ENCODE measurements at regions not wholly inside any gene's neighbourhood (a gene's known extent, or its start where the extent isn't known, plus 50 kb on each side); places are given as distances from the start of the nearest gene placed in this dataset.

DNA sequence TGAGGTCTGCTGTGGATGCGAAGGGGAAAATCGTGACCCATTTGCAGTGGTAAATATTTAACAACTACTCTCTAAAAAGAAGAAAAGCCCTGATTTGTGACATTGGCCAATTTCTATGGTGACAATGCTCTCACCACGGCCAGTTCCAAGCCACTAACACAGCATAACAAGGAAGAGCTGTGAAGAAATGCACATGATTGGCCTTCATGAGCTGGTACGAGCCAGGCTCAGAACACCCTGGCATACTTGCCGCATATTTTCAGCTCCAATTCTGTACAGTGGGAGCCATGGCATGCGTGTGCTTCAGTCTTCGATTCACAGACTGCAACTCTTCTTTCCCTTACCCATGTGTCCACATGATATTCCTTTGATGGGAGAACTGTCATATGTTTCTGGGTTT lies 363.9 kb upstream of the CDH5 start:
- H3K4me3 Mint-ChIP-seq, result no peak overlapping the region
- no peaks in the 10 kb centered on the region for H3K36me3 Mint-ChIP-seq
- H3K27ac Mint-ChIP-seq, result no peak overlapping the region
- TF ChIP-seq, protein P1, sequence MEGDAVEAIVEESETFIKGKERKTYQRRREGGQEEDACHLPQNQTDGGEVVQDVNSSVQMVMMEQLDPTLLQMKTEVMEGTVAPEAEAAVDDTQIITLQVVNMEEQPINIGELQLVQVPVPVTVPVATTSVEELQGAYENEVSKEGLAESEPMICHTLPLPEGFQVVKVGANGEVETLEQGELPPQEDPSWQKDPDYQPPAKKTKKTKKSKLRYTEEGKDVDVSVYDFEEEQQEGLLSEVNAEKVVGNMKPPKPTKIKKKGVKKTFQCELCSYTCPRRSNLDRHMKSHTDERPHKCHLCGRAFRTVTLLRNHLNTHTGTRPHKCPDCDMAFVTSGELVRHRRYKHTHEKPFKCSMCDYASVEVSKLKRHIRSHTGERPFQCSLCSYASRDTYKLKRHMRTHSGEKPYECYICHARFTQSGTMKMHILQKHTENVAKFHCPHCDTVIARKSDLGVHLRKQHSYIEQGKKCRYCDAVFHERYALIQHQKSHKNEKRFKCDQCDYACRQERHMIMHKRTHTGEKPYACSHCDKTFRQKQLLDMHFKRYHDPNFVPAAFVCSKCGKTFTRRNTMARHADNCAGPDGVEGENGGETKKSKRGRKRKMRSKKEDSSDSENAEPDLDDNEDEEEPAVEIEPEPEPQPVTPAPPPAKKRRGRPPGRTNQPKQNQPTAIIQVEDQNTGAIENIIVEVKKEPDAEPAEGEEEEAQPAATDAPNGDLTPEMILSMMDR (IDR thresholded peaks at IDR 0.05; ENCODE audit: unreplicated experiment), result no peak
- peaks cover 5% of the 10 kb centered on the region for H3K9me3 Mint-ChIP-seq
- peaks cover 4% of the 10 kb centered on the region for H3K4me1 Mint-ChIP-seq
- no peak for DNase-seq (ENCODE audit: low spot score in 2 of 2, unreplicated experiment in 2 of 2)
- peaks cover 13% of the 10 kb centered on the region for H3K27me3 Mint-ChIP-seq (ENCODE audit: low read depth)

DNA sequence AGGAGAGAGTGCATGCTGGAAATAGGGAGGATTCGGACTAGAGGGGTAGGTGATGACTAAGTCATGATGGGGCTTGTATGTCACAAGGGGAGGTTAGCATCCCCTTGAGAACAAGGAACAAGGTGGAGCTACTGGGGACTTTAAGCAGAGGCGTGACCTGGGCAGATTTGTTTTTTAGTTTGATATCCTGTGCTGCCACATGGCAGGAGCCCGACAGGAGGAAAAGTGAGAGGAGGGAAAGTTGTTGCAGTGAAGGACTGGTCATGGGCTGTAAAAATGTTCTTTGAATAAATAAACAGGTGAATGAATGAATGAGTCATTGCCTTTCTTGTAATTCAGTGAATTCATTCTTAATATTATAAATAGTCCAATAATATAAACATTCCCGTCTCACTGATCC lies 365.1 kb upstream of the CDH5 start:
- DNase-seq (ENCODE audit: low spot score in 2 of 2, unreplicated experiment in 2 of 2), result no peak
- H3K27ac Mint-ChIP-seq, result no peak overlapping the region
- H3K9me3 Mint-ChIP-seq, result peaks cover 7% of the 10 kb centered on the region
- peaks cover 13% of the 10 kb centered on the region for H3K27me3 Mint-ChIP-seq (ENCODE audit: low read depth)
- no peaks in the 10 kb centered on the region for H3K36me3 Mint-ChIP-seq
- no peaks in the 10 kb centered on the region for H3K4me1 Mint-ChIP-seq
- TF ChIP-seq, protein P1 (IDR thresholded peaks at IDR 0.05; ENCODE audit: unreplicated experiment), result no peak
- no peak overlapping the region for H3K4me3 Mint-ChIP-seq

DNA sequence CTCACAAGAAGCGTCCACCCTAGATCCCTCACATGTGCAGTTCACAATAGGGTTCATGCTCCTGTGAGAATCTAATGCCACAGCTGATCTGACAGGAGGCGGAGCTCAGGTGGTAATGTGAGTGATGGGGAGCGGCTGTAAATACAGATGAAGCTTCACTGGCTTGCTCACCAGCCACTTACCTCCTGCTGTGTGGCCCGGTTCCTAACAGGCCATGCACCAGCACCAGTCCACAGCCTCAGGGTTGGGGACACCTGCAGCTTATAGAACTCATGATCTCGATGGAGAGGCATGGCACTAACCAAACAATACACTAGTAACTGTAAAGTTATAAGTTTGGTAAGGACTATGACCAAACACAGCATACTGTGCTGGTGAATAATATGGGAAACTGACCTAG lies 368.0 kb upstream of the CDH5 start:
- TF ChIP-seq, protein P1 (IDR thresholded peaks at IDR 0.05; ENCODE audit: unreplicated experiment), result no peak
- H3K27me3 Mint-ChIP-seq (ENCODE audit: low read depth), result peaks cover 16% of the 10 kb centered on the region
- no peak overlapping the region for H3K4me3 Mint-ChIP-seq
- no peak for DNase-seq (ENCODE audit: low spot score in 2 of 2, unreplicated experiment in 2 of 2)
- no peaks in the 10 kb centered on the region for H3K36me3 Mint-ChIP-seq
- H3K27ac Mint-ChIP-seq, result no peak overlapping the region
- H3K4me1 Mint-ChIP-seq, result no peaks in the 10 kb centered on the region
- H3K9me3 Mint-ChIP-seq, result peaks cover 13% of the 10 kb centered on the region

DNA sequence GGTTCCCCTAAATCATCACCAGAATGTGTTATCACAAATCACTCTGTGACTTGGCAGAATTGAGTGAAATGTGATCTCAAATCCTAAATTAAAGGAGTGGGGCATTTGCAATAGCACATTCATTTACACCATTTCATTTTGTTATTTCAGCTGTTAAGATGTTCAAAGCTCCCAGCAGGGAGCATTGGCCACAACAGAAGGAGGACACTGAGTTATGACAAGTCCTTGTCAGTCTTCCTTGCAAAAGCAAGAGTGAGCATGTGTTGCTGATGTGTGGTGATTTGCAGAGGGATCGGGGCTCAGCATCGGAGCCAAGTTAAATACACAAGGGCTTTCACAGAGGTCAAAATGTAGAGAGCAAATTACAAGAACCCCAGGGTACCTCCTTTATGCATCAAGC lies 372.2 kb upstream of the CDH5 start:
- no peaks in the 10 kb centered on the region for H3K36me3 Mint-ChIP-seq
- no peak overlapping the region for H3K27ac Mint-ChIP-seq
- peaks cover 13% of the 10 kb centered on the region for H3K9me3 Mint-ChIP-seq
- no peak overlapping the region for H3K4me3 Mint-ChIP-seq
- H3K4me1 Mint-ChIP-seq, result peaks cover 12% of the 10 kb centered on the region
- TF ChIP-seq, protein P1 (IDR thresholded peaks at IDR 0.05; ENCODE audit: unreplicated experiment), result no peak
- H3K27me3 Mint-ChIP-seq (ENCODE audit: low read depth), result peaks cover 2% of the 10 kb centered on the region
- DNase-seq (ENCODE audit: low spot score in 2 of 2, unreplicated experiment in 2 of 2), result no peak

DNA sequence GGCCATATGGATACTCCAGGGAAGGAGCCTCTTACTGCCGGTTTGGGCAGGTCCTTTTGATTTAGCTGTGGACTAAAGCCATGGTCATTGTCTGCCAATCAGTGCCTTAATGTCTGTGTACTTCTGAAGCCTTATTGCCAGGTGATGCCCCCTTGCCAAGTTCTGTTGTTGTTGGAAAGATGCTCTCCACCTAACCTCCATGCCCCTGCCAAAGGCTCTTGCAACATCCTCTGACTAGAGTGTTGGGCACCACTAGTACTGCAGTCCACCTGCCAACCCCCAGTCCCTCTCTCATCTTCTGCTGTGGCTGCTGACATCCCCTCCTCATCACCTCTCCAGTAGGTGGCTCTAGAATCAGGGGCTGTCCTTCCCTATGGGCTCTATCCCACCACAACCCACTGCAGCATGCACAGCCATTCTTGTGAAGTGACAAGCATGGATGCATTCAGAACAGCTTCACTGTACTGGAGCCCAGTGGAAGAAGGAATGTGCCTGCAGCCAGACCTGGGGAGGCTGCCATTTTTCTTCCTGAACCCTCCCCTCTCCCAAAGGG lies 375.3 kb upstream of the CDH5 start:
- Mint-ChIP-seq H3K27me3 (ENCODE audit: low read depth) (peaks cover 2% of the 10 kb centered on the region), H3K27ac (no peak overlapping the region)

More for the DNA sequence above, 375.3 kb upstream of the CDH5 start:
- TF ChIP-seq, protein P1 (IDR thresholded peaks at IDR 0.05; ENCODE audit: unreplicated experiment), result no peak
- Mint-ChIP-seq H3K9me3 (peaks cover 6% of the 10 kb centered on the region), H3K36me3 (no peaks in the 10 kb centered on the region), H3K4me1 (peaks cover 27% of the 10 kb centered on the region), H3K4me3 (no peak overlapping the region)
- no peak for DNase-seq (ENCODE audit: low spot score in 2 of 2, unreplicated experiment in 2 of 2)

Data from mesothelial cell of epicardium (in vitro differentiated cells).